SK-N-SH (cell line): ENCODE measurements at regions not wholly inside any gene's neighbourhood (a gene's known extent, or its start where the extent isn't known, plus 50 kb on each side); places are given as distances from the start of the nearest gene placed in this dataset.

ENCODE experiments used
- EP300 ChIP-seq, 2 experiments: IDR thresholded peaks; 2 replicates each; pipeline versions ENCODE4 v1.4.0 to v1.6.1; 2012; ENCODE audit warnings: borderline replicate concordance in 1 of 2, low read depth in 1 of 2, low read length in 1 of 2
- MAX ChIP-seq: IDR thresholded peaks from 2 replicates; pipeline ENCODE4 v1.4.0; 2012; ENCODE audit warnings: low read depth
- MXI1 ChIP-seq: IDR thresholded peaks from 2 replicates; pipeline ENCODE4 v1.6.1; 2012; ENCODE audit warnings: mild to moderate bottlenecking, low read depth, low read length, improper control_type of control experiment
- NRF1 ChIP-seq: IDR thresholded peaks from 2 replicates; pipeline ENCODE4 v1.6.1; 2012; ENCODE audit warnings: low read depth, mild to moderate bottlenecking, low read length
- POLR2AphosphoS5 ChIP-seq: IDR thresholded peaks from 2 replicates; pipeline ENCODE4 v1.6.1; 2012; ENCODE audit warnings: low read depth, low read length
- REST ChIP-seq: IDR thresholded peaks from 2 replicates; pipeline ENCODE4 v1.6.1; 2012; ENCODE audit warnings: mild to moderate bottlenecking, low read depth, low read length, moderate library complexity
- RFX5 ChIP-seq: IDR thresholded peaks from 2 replicates; pipeline ENCODE4 v1.6.1; 2012; ENCODE audit warnings: mild to moderate bottlenecking, improper control_type of control experiment, low read length
- SIN3A ChIP-seq: IDR thresholded peaks from 2 replicates; pipeline ENCODE4 v1.6.1; 2012; ENCODE audit warnings: low read depth, mild to moderate bottlenecking, low read length, moderate library complexity, borderline replicate concordance
- TF ChIP-seq, protein P1 (sequence below): fragments of 200-600 bp; sonication (generic); IDR thresholded peaks from 2 replicates; pipeline ENCODE4 v1.6.1; 2017; ENCODE audit warnings: antibody characterized with exemption, mild to moderate bottlenecking, moderate library complexity

GRCh38 chr10:1858048-1858447 lies 120.7 kb upstream of the ADARB2 start:
- TF ChIP-seq RFX5 (no peak), SIN3A (no peak), MXI1 (no peak), POLR2AphosphoS5 (no peak), EP300 (IDR thresholded peaks at IDR 0.05; ENCODE audit: borderline replicate concordance in 1 of 2, low read depth in 1 of 2, low read length in 1 of 2) (no peak), MAX (no peak), NRF1 (no peak), REST (no peak)
- TF ChIP-seq, protein P1, sequence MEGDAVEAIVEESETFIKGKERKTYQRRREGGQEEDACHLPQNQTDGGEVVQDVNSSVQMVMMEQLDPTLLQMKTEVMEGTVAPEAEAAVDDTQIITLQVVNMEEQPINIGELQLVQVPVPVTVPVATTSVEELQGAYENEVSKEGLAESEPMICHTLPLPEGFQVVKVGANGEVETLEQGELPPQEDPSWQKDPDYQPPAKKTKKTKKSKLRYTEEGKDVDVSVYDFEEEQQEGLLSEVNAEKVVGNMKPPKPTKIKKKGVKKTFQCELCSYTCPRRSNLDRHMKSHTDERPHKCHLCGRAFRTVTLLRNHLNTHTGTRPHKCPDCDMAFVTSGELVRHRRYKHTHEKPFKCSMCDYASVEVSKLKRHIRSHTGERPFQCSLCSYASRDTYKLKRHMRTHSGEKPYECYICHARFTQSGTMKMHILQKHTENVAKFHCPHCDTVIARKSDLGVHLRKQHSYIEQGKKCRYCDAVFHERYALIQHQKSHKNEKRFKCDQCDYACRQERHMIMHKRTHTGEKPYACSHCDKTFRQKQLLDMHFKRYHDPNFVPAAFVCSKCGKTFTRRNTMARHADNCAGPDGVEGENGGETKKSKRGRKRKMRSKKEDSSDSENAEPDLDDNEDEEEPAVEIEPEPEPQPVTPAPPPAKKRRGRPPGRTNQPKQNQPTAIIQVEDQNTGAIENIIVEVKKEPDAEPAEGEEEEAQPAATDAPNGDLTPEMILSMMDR, result no peak
